OCI-M1 (cell line): ENCODE measurements at regions not wholly inside any gene's neighbourhood (a gene's known extent, or its start where the extent isn't known, plus 50 kb on each side); places are given as distances from the start of the nearest gene placed in this dataset.

Experiments
- DNase-seq: peaks from one replicate; lab custom pipeline; 2025; lab: John Stamatoyannopoulos, UW

DNA sequence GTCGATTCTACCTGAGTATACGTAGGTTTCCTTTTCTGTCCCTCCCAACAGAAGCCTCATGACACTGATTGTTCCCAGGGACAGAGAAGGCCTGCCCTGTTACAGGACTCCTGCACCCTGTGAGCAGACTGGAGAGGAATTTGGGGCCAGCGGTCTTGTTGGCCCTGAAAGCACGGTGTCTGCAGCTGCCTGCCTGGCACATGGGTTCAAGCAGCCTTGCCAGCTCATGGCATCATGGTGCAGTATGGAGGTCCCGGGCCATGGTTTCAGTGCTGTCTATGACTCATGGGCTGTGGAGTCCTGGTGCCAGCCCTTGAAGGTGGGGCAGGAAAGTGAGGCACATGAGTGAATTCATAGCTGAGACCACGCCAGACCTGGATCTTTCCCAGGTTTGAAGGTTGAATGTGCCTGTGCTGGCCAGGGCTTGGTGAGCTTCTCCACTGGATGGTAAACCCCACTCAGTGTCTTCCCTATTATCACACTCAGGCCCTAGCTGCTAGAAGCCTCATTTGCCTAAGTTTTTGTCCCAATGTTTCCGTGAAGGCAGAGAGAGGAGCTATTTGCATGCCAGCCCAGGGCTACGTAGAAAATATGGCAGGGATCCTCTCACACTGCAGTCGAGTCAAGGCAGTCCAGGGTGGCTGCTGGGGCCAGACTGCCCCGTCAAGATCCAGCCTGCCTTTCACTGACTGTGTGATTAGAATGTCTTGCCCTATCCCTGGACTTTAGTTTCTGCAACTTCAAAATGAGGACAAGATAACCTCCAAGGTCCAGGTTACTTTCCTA lies 277.2 kb upstream of the CCL2 start:
- no peak for DNase-seq

DNA sequence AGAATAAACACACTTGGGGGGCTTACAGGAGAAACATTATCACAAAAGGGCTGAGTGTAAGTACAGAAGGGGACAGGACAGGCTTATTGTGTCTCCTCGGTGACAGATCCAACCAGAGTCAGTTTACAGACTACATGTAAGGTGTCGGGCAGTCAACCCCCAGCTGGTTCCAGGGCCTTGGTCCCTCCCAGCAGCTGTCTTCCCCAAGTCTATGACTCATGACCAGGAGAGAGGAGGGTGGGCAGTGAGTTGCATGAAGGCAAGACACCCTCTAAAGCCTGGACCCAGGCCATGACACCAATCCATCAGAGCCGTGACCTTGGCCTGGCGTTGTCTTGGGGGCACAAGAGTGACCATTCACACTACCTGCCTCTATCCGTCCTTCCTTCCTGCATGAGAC lies 276.2 kb upstream of the CCL2 start:
- no peak for DNase-seq

DNA sequence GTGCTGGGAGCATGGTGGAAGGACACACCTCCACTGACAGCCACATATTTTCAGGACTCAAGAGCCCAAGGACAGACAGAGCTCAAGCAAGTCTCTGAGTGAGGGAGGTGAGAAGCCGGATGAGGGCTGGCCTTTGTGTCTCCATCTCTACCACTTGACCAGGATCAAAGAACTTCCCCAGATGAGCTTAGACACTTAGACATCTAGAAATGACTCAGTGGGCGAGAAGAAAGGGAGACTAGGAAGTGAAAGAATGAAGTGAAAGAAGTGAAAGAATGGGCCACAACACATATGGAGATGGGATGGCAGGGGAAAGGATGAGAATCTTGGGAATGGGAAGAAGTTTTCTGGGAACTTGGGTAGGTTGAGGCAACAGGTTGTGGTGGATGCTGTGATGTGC lies 274.9 kb upstream of the CCL2 start:
- no peak for DNase-seq

DNA sequence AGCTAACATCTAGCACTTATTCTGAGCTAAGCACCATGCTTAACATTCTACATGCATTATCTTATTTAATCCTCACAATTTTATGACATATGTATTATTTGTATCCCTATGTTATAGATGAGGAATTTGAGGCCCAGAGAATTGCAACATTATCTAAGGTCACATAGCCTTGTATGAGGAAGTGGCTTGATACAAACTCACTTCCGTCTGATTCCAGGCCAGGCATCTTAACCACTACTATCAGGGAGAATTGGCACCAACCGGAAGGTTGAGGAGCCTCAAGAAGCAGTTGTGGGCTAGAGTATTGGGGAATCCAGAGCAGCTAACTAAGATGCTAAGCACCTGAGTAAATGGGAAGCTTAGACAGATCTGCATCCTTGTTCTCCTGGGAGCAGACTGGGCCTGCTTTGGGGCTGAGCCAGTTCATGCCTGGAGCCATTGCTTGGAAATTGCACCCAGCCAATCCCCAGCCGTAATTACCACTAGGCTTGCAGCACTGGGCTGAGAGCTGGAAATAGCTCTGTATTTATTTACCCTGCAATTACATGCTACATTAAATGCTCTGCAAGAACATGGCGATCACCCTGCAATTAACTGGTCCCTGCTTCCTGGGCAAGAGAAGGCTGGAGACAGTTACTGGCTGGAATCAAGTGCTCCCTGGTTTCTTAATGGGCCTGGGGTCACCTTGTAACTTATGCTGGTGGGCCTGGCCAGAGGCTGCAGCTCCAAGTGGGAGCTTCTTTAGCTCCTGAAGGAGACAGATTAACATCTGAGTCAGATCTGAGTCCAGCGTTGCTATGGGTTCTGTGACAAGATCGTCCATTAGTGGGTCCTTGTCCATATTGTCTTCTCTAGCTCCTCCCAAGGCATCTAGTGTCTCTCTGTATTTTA lies 273.1 kb upstream of the CCL2 start:
- peak; percentile 43 for DNase-seq

GRCh38 chr17:33982909-33983308 lies 272.2 kb upstream of the CCL2 start:
- no peak for DNase-seq

DNA sequence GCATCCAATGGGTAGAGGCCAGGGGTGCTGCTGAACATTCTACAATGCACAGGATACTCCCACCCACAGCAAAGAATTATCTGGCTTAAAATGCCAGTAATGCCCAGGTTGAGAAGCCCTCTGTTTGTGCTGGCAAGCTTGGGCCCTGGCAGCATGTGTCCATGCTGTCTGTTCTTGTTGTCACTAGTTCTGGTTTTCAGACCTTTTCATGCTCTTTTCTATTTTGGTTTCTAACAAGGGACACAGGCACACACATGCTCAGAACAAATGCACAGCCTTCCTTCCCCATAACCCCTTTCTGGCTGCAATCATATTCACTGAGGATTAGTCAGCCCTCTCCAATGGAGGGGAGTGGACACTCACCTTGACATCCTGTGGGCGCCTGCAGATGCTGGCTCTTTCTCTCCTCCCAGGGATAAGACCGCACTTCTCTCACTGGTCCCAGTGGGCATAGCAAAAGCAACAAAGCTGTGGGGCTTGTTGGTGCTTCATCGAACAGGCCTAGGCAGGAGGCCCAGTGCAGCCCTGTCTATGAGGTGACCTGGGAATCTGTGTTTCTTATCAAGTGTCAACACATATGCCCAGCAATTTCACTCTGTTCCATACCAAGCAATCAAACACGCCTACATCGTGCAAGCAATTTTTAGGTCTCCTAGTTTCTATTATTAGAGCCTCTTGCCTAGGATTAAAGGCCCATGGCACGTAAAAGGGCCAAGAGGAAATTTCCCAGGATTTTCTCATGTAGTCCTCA lies 271.1 kb upstream of the CCL2 start:
- no peak for DNase-seq

- DNase-seq = no peak
Measured at GRCh38 chr17:33986088-33986487, 269.0 kb upstream of the CCL2 start.

- DNase-seq = no peak
Measured at GRCh38 chr17:33986566-33986965, 268.5 kb upstream of the CCL2 start.

GRCh38 chr17:33987162-33987561 lies 267.9 kb upstream of the CCL2 start:
- no peak for DNase-seq

- DNase-seq = no peak
Measured at GRCh38 chr17:33989361-33990148, 265.5 kb upstream of the CCL2 start.

DNA sequence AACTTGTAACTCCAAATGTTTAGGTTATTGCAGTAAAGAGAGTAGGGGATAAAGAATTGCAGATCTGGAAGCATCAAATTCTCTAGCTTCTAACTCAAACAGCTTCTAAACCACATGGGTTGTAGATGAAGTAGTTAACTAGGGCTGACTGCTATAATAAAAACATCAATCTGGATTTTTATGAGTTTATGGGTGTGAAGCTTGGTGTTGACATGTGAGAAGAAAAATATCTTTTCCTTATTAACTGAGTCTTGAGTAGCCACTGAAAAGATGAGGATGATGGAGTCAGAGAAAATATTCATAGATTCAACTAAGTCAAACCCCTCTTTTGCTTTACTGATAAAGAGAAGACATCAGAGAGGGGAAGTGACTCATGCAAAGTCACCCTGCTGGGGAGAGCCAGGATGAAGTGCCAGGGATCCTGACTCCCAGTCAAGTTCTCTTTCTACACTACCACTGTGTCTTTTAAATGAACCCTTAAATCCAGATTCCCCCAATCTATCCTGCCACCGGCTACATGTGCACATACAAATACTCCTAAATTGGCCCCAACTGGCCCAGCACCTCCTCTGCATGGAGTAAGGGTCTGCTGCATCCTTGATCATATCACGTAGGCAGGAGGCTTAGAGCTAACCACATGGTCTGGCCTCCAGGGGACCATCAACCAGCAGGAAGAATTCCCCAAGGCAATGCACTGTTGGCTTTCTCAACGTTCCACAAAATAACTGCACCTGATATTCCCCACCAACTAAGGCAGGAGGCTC lies 264.0 kb upstream of the CCL2 start:
- peak; percentile 5 for DNase-seq

DNA sequence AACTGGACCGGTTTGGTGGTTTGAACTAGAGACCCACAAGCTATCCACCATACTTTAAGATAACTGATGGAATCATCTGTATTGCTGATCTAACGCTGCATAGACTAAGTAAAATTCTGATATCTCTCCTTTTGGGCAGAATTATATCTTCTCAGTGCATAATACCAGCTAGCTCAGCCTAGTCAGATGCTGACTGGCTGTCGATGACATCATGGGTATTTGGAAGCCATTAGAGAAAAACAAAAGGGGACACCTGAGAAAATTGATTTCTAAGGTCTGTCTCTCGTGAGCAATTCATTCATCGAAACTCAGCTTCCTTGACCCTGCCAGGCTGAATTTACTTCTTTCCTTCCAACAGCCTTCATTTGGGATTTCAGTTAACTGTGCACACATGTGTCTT lies 263.0 kb upstream of the CCL2 start:
- DNase-seq = no peak

DNA sequence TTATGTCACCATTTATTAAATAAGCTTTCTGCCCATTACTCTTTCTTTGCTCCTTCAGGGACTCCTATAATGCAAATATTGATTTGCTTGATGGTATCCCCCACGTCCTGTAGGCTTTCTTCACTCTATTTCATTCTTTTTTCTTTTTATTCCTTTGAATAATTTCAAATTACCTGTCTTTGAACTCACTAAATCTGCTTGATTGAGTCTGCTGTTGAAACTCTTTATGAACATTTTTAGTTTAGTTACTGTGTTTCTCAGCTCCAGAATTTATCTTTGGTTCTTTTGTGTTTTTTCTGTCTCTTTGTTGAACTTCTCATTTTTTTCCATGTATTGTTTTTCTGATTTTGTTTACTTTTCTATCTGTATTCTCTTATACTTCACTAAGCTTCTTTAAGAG lies 254.4 kb upstream of the CCL2 start:
- DNase-seq = no peak

DNA sequence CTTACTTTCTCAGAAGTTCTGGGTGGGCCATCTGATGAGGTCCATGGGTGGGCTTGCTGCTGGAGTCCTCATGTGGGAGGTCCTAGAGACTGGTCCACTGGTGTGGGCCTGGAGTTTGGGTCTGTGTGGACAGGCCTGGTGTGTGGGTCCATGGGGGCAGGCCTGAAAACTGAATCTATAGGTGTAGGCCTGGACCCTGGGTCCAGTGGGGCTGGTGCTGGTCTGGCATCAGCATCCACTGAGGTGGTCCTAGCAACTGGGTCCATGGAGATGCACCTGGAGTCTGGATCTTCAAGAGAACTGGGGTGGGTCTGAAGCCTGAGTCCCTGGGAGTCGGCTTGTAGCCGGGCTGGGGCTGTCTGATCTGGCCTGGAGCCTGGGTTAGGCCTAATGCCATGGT lies 253.8 kb upstream of the CCL2 start:
- no peak for DNase-seq

DNA sequence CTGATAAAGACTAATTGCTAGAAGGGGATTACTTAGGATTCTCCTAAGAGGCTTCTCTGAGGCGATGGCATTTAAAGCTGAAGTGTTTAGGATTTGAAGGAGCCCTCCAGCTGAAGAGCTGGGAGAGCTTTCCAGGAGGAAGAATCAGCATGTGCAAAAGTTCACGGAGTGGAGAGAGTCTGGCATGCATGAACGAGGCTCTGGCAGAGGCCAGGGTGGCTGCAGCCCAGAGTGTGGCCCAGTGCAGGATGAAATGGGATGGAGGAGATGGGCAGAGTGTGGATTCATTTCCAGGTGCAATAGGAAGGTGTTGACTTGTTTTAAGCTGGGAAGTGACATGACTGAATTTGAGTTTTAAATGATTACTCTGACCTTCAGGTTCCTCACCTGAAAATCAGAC lies 249.0 kb upstream of the CCL2 start:
- DNase-seq = no peak

DNA sequence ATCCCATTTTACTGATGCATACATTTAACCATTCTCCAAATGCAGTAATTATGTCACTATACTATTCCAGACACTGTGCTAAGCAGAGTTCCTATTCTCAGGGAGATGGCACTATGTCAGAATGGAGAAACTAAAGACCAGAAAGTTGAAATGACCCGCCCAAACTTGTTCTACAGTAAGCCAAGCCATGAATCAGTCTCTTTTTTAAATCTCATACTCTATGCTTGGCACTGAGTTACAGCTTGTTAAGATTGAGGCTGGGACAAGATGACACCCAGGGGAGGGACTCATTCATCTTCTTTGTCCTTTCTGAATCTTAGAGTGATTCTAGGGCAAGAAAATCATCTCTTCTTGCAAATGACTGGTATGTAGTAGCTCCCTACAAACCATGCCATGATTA lies 247.0 kb upstream of the CCL2 start:
- no peak for DNase-seq

- DNase-seq = no peak
Measured at GRCh38 chr17:34009912-34010311, 245.2 kb upstream of the CCL2 start.

DNA sequence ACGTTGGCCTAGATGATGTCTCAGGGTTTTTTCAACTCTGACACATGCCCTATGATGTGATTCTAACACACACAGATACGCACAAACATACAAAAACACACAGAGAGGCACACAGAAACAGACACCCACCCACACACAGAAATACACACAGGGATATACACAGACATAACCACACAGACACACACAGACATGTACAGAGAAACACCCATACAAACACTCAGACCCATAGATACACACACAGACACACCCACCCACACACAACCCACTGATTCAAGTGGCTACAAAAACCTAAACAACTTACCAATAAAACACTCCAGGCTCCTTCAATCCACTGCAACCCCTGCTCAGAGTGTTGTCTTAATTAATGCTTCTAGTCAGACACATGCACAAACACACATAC lies 244.6 kb upstream of the CCL2 start:
- no peak for DNase-seq

DNA sequence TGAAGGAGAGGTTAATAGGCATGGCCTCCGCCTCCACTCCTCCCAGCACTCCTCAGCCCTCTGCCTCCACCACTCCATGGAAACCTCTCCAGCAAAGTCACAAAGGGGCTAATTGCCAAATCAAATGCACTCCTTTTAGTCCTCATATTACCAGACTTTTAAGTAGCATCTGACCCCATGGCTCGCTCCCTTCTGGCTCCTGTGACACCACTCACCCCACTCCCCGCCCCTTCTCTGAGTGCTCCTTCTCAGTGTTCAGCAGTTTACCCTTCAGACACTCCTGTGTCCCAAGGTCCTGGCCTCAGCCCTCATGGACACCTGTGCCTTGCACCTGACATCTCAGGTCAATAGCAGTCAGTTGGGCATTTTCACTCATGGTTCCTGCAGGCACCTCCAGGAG lies 243.5 kb upstream of the CCL2 start:
- DNase-seq = no peak

- DNase-seq = no peak
Measured at GRCh38 chr17:34012709-34013375, 242.2 kb upstream of the CCL2 start.

DNA sequence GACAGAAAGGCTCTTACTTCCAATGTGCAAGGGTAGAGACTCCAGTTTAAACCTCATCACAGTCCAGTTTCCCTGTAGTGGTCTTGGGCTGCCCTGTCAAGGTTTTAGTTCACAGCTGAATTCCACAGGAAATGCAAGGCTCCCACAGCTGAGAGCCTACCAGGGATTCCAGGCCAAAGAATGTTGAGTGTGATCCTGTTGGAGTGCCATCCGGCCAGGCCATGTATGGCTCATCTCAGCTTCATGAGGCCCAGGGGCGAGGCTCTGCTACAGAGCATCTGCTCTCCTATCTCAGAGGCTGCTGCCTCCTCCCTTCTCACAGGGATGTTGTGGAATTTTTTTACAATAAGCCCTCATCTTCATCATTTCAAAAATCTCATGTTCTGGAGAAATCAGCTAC lies 239.8 kb upstream of the CCL2 start:
- DNase-seq = no peak
